Activated CD8-positive, alpha-beta memory T cell treated with anti-CD3 and anti-CD28 coated beads, Interleukin-2, amount 50 U/mL, for 24 hours (primary cell): ENCODE measurements at regions not wholly inside any gene's neighbourhood (a gene's known extent, or its start where the extent isn't known, plus 50 kb on each side); places are given as distances from the start of the nearest gene placed in this dataset.

Experiments
- DNase-seq: peaks from one replicate; pipeline ENCODE4 v3.0.0-alpha.2; 2020; ENCODE audit errors: extremely low read depth

GRCh38 chr2:42918671-42919318, 126.4 kb upstream of the HAAO start:
- DNase-seq: no peak

- no peak for DNase-seq
These were observed 125.7 kb upstream of the HAAO start for GRCh38 chr2:42918041-42918440.

GRCh38 chr2:42917425-42917927, 125.1 kb upstream of the HAAO start:
- no peak for DNase-seq

GRCh38 chr2:42916324-42916723, 123.9 kb upstream of the HAAO start:
- DNase-seq: no peak

- DNase-seq: no peak
These were observed 122.5 kb upstream of the HAAO start for GRCh38 chr2:42914860-42915259.

GRCh38 chr2:42914314-42914713, 121.9 kb upstream of the HAAO start:
- no peak for DNase-seq

GRCh38 chr2:42913280-42913878, 121.0 kb upstream of the HAAO start:
- DNase-seq: no peak

- DNase-seq: no peak
These were observed 118.4 kb upstream of the HAAO start for GRCh38 chr2:42910645-42911405.

GRCh38 chr2:42909966-42910365, 117.6 kb upstream of the HAAO start:
- no peak for DNase-seq

GRCh38 chr2:42908518-42909200, 116.3 kb upstream of the HAAO start:
- DNase-seq: no peak

- no peak for DNase-seq
These were observed 115.5 kb upstream of the HAAO start for GRCh38 chr2:42907835-42908234.

GRCh38 chr2:42906557-42907411, 114.4 kb upstream of the HAAO start:
- no peak for DNase-seq

- DNase-seq: no peak
These were observed 113.8 kb upstream of the HAAO start for GRCh38 chr2:42906111-42906556.

GRCh38 chr2:42905341-42906110, 113.1 kb upstream of the HAAO start:
- DNase-seq: no peak

- DNase-seq: no peak
These were observed 112.1 kb upstream of the HAAO start for GRCh38 chr2:42904576-42904876.

GRCh38 chr2:42903821-42904575, 111.6 kb upstream of the HAAO start:
- no peak for DNase-seq

- DNase-seq: no peak
These were observed 110.7 kb upstream of the HAAO start for GRCh38 chr2:42902939-42903709.

GRCh38 chr2:42901076-42901640, 108.8 kb upstream of the HAAO start:
- no peak for DNase-seq
